Neural crest cell (in vitro differentiated cells): ENCODE measurements at regions not wholly inside any gene's neighbourhood (a gene's known extent, or its start where the extent isn't known, plus 50 kb on each side); places are given as distances from the start of the nearest gene placed in this dataset.

Experiments used
- DNase-seq: peaks from one replicate; pipeline ENCODE4 v3.0.0; 2021; ENCODE audit warnings: low read depth, mixed read lengths, low spot score
- H3K27ac Mint-ChIP-seq: one replicate; pipeline ENCODE4 v1.8.0; 2021; ENCODE audit warnings: mild to moderate bottlenecking, mixed read lengths; ENCODE audit not compliant: unreplicated experiment
- H3K27me3 Mint-ChIP-seq: 2 replicates; pipeline ENCODE4 v1.8.0; 2021; ENCODE audit warnings: low read depth, mild to moderate bottlenecking, mixed read lengths
- H3K36me3 Mint-ChIP-seq: 2 replicates; pipeline ENCODE4 v1.8.0; 2021; ENCODE audit warnings: low read depth, mild to moderate bottlenecking, mixed read lengths
- H3K4me1 Mint-ChIP-seq: 2 replicates; pipeline ENCODE4 v1.8.0; 2021; ENCODE audit warnings: mixed read lengths
- H3K4me3 Mint-ChIP-seq: one replicate; pipeline ENCODE4 v1.8.0; 2021; ENCODE audit warnings: mild to moderate bottlenecking, mixed read lengths
- H3K9me3 Mint-ChIP-seq: 2 replicates; pipeline ENCODE4 v1.8.0; 2021; ENCODE audit warnings: mixed read lengths
- TF ChIP-seq, protein P1 (sequence below): fragments of 200-600 bp; sonication (generic); conservative IDR thresholded peaks from 2 replicates; pipeline ENCODE4 v1.5.0; 2021; ENCODE audit warnings: antibody characterized with exemption, mild to moderate bottlenecking

DNA sequence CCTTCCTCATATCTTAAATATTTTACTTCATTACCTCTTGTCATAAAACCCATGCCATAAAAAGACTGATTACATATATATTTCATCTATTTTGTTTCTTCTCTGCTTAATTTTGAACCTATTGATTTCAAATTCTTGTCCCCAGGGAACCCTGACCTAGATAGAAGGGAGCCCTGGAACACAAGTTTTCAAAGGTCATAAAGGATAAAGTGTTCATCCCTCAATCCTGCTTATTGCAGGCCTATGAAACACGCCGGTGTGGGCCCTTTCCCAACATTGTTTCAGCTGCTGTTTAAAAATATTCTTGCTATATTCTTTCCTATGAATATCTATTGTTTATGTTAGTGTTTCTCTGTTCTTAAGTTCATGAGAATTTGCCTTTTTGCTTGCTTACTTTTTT, 1389.5 kb upstream of the GBE1 start:
- H3K36me3 Mint-ChIP-seq = no peaks in the 10 kb centered on the region

DNA sequence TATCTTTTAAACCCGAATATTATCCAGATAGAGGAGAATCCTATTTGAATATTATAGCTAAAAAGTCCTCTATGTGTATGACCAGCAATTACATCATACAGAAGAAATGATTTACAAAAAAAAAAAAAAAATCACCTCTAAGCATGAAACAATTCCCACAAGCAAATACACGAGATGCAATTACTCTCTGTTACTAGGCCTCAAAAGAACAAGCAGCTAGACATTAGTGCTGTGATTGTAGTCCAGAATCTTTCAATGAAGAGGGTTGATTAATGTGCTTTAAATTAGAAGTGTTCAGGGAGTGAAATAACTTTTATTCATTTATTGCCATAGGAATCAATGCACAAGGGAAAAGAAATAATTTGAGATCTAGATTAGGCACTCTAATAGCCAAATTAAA, 1379.5 kb upstream of the GBE1 start:
- no peaks in the 10 kb centered on the region for H3K9me3 Mint-ChIP-seq
- TF ChIP-seq, protein P1, sequence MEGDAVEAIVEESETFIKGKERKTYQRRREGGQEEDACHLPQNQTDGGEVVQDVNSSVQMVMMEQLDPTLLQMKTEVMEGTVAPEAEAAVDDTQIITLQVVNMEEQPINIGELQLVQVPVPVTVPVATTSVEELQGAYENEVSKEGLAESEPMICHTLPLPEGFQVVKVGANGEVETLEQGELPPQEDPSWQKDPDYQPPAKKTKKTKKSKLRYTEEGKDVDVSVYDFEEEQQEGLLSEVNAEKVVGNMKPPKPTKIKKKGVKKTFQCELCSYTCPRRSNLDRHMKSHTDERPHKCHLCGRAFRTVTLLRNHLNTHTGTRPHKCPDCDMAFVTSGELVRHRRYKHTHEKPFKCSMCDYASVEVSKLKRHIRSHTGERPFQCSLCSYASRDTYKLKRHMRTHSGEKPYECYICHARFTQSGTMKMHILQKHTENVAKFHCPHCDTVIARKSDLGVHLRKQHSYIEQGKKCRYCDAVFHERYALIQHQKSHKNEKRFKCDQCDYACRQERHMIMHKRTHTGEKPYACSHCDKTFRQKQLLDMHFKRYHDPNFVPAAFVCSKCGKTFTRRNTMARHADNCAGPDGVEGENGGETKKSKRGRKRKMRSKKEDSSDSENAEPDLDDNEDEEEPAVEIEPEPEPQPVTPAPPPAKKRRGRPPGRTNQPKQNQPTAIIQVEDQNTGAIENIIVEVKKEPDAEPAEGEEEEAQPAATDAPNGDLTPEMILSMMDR = no peak
- H3K36me3 Mint-ChIP-seq = no peaks in the 10 kb centered on the region
- no peaks in the 10 kb centered on the region for H3K27me3 Mint-ChIP-seq
- no peak overlapping the region for H3K4me3 Mint-ChIP-seq
- no peaks in the 10 kb centered on the region for H3K4me1 Mint-ChIP-seq
- no peak for DNase-seq
- no peak overlapping the region for H3K27ac Mint-ChIP-seq

More for the DNA sequence above, 1389.5 kb upstream of the GBE1 start:
- DNase-seq = no peak
- Mint-ChIP-seq H3K27ac (no peak overlapping the region), H3K4me3 (no peak overlapping the region), H3K4me1 (no peaks in the 10 kb centered on the region), H3K9me3 (no peaks in the 10 kb centered on the region), H3K27me3 (no peaks in the 10 kb centered on the region)
- TF ChIP-seq, protein P1 = no peak

DNA sequence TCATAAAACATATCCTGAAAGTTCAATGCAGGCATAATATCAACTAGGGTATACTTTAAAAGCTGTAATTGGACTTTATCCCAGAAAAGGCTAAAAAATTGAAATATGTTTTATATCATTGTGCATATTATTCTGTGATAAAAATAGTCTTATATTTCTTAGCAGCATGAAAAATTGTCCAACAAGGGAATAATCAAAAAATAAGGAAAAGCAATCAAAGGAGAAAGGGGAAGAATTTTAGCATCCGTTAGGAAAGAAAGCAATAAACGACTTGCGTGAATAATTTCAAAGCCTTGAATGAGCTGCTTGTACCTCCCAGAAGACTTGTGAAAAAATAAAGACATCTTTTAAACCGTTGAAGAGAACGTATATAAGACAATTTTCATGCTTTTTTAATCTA, 1369.8 kb upstream of the GBE1 start:
- Mint-ChIP-seq H3K4me3 (no peak overlapping the region), H3K9me3 (no peaks in the 10 kb centered on the region), H3K4me1 (no peaks in the 10 kb centered on the region), H3K27me3 (no peaks in the 10 kb centered on the region), H3K27ac (no peak overlapping the region), H3K36me3 (no peaks in the 10 kb centered on the region)
- TF ChIP-seq, protein P1 = no peak
- DNase-seq = no peak

DNA sequence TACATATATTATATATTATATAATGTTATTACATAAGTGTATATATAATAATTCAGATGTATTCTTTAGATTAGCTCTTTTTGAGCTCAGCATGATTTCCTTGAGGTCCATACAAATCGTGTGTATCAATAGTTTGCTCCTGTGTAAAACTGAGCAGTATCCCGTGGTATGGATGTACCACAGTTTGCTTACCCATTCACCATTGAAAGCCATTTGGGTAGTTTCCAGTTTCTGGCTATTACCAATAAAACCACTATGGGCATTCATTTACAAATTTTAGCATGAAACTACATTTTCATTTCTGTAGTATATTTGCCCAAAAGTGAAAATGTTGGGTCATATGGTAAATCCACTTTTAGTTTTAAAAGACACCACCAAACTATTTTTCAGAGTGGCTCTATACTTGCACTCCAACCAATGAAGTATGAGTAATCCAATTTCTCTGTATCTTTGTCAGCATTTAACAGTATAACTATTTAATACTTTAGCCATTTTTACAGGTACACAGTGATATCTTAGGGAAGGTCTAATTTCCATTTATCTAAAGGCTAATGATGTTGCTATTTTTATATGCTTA, 1361.4 kb upstream of the GBE1 start:
- Mint-ChIP-seq H3K27me3 (no peaks in the 10 kb centered on the region), H3K4me3 (no peak overlapping the region), H3K36me3 (no peaks in the 10 kb centered on the region), H3K9me3 (no peaks in the 10 kb centered on the region), H3K4me1 (no peaks in the 10 kb centered on the region), H3K27ac (no peak overlapping the region)
- no peak for DNase-seq
- TF ChIP-seq, protein P1 = no peak

DNA sequence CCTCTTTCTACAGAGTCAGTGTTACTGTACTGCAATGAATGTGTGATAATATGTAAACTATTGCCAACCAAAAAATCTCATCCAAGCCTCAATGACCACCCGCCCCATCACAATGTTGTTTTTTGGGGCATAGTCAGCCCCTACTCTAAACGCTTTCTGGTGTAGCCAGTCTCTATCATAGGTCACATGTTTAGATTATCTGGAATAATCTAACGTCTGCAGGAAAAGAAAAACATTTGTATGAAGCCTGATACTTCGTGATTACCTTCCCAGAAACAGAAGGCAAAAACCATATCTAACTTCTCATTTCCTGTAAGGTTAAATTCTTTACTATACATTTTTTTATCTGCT, 1331.8 kb upstream of the GBE1 start:
- no peaks in the 10 kb centered on the region for H3K36me3 Mint-ChIP-seq
- no peaks in the 10 kb centered on the region for H3K9me3 Mint-ChIP-seq
- H3K27ac Mint-ChIP-seq = no peak overlapping the region
- H3K27me3 Mint-ChIP-seq = no peaks in the 10 kb centered on the region
- no peaks in the 10 kb centered on the region for H3K4me1 Mint-ChIP-seq
- TF ChIP-seq, protein P1 = no peak
- H3K4me3 Mint-ChIP-seq = no peak overlapping the region
- no peak for DNase-seq
